ENCODE measurements at regions not wholly inside any gene's neighbourhood (a gene's known extent, or its start where the extent isn't known, plus 50 kb on each side); places are given as distances from the start of the nearest gene placed in this dataset.

GRCh38 chr20:48008850-48009515, 223.7 kb upstream of the SULF2 start:
- no peak for DNase-seq (ENCODE audit: extremely low spot score)
- WGBS, result 35% methylated on average over 2 of the region's 2 CpGs
- H3K27me3 ChIP-seq, result no peaks in the 10 kb centered on the region
- H3K27ac ChIP-seq (replicated peaks in 1 of 4), result no peak overlapping the region
- no peak overlapping the region for H3K4me3 ChIP-seq
- H3K4me1 ChIP-seq, result peaks cover 0 to 12% (median 12%) of the 10 kb centered on the region in 4 donors
- no peaks in the 10 kb centered on the region for H3K36me3 ChIP-seq
- TF ChIP-seq POLR2AphosphoS5 (IDR thresholded peaks at IDR 0.05), result no peak
- no peak for TF ChIP-seq EP300 (IDR thresholded peaks at IDR 0.05)
- TF ChIP-seq POLR2A (IDR thresholded peaks at IDR 0.05; ENCODE audit: low read depth), result no peak
- TF ChIP-seq CTCF (IDR thresholded peaks at IDR 0.05), result no peak
- peaks cover 0 to 9% (median 6%) of the 10 kb centered on the region in 4 donors for H3K9me3 ChIP-seq
- intact Hi-C loops (cut with DNase I), result no loop called here

- Histone ChIP-seq H3K4me1 (peaks cover 0 to 12% (median 12%) of the 10 kb centered on the region in 4 donors), H3K36me3 (no peaks in the 10 kb centered on the region), H3K27me3 (no peaks in the 10 kb centered on the region), H3K27ac (replicated peaks in 1 of 4) (no peak overlapping the region), H3K4me3 (no peak overlapping the region), H3K9me3 (peaks cover 0 to 5% (median 2%) of the 10 kb centered on the region in 4 donors)
- DNase-seq (ENCODE audit: extremely low spot score), result no peak
- intact Hi-C loops (cut with DNase I), result no loop called here
- TF ChIP-seq CTCF (IDR thresholded peaks at IDR 0.05) (no peak), EP300 (IDR thresholded peaks at IDR 0.05) (no peak), POLR2AphosphoS5 (IDR thresholded peaks at IDR 0.05) (no peak), POLR2A (IDR thresholded peaks at IDR 0.05; ENCODE audit: low read depth) (no peak)
- 72% methylated on average over 5 of the region's 5 CpGs for whole genome bisulfite sequencing
Observed at GRCh38 chr20:48007351-48007750, 222.1 kb upstream of the SULF2 start.

GRCh38 chr20:48006036-48006833, 221.0 kb upstream of the SULF2 start:
- no peaks in the 10 kb centered on the region for H3K9me3 ChIP-seq
- TF ChIP-seq CTCF (IDR thresholded peaks at IDR 0.05) (no peak), EP300 (IDR thresholded peaks at IDR 0.05) (no peak), POLR2A (IDR thresholded peaks at IDR 0.05; ENCODE audit: low read depth) (no peak), POLR2AphosphoS5 (IDR thresholded peaks at IDR 0.05) (no peak)
- H3K36me3 ChIP-seq, result no peaks in the 10 kb centered on the region
- H3K4me1 ChIP-seq, result peaks cover 0 to 12% (median 12%) of the 10 kb centered on the region in 4 donors
- DNase-seq (ENCODE audit: extremely low spot score), result no peak
- intact Hi-C loops (cut with DNase I), result no loop called here
- H3K27ac ChIP-seq (replicated peaks in 1 of 4), result no peak overlapping the region
- H3K4me3 ChIP-seq, result no peak overlapping the region
- no peaks in the 10 kb centered on the region for H3K27me3 ChIP-seq
- WGBS, result 66% methylated on average over 11 of the region's 14 CpGs

GRCh38 chr20:48003021-48003420, 217.7 kb upstream of the SULF2 start:
- H3K27ac ChIP-seq (replicated peaks in 1 of 4), result no peak overlapping the region
- no peaks in the 10 kb centered on the region for H3K4me1 ChIP-seq
- H3K36me3 ChIP-seq, result no peaks in the 10 kb centered on the region
- 75% methylated on average over 2 of the region's 2 CpGs for whole genome bisulfite sequencing
- TF ChIP-seq POLR2A (IDR thresholded peaks at IDR 0.05; ENCODE audit: low read depth), result no peak
- TF ChIP-seq EP300 (IDR thresholded peaks at IDR 0.05), result no peak
- no peak for TF ChIP-seq CTCF (IDR thresholded peaks at IDR 0.05)
- no peak for TF ChIP-seq POLR2AphosphoS5 (IDR thresholded peaks at IDR 0.05)
- H3K9me3 ChIP-seq, result no peaks in the 10 kb centered on the region
- no peak for DNase-seq (ENCODE audit: extremely low spot score)
- H3K27me3 ChIP-seq, result no peaks in the 10 kb centered on the region
- intact Hi-C loops (cut with DNase I), result no loop called here
- no peak overlapping the region for H3K4me3 ChIP-seq
